Glutamatergic neuron (in vitro differentiated cells): ENCODE measurements at regions not wholly inside any gene's neighbourhood (a gene's known extent, or its start where the extent isn't known, plus 50 kb on each side); places are given as distances from the start of the nearest gene placed in this dataset.

Experiments
- DNase-seq: peaks from one replicate; pipeline ENCODE4 v3.0.0; 2022
- H3K27ac Mint-ChIP-seq: one replicate; pipeline ENCODE4 v1.8.0; 2020; ENCODE audit warnings: mild to moderate bottlenecking, mixed read lengths, inconsistent platforms; ENCODE audit not compliant: unreplicated experiment
- H3K27me3 Mint-ChIP-seq: one replicate; pipeline ENCODE4 v1.8.0; 2020; ENCODE audit warnings: mild to moderate bottlenecking, moderate library complexity, mixed read lengths, inconsistent platforms; ENCODE audit not compliant: unreplicated experiment
- H3K36me3 Mint-ChIP-seq: one replicate; pipeline ENCODE4 v1.8.0; 2020; ENCODE audit warnings: mild to moderate bottlenecking, mixed read lengths, inconsistent platforms; ENCODE audit not compliant: unreplicated experiment
- H3K4me1 Mint-ChIP-seq: one replicate; pipeline ENCODE4 v1.8.0; 2020; ENCODE audit warnings: mild to moderate bottlenecking, low read depth, mixed read lengths, inconsistent platforms; ENCODE audit not compliant: unreplicated experiment
- H3K4me3 Mint-ChIP-seq: one replicate; pipeline ENCODE4 v1.8.0; 2020; ENCODE audit warnings: mild to moderate bottlenecking, mixed read lengths, inconsistent platforms; ENCODE audit not compliant: unreplicated experiment
- H3K9me3 Mint-ChIP-seq: one replicate; pipeline ENCODE4 v1.8.0; 2020; ENCODE audit warnings: mild to moderate bottlenecking, moderate library complexity, mixed read lengths, inconsistent platforms; ENCODE audit not compliant: unreplicated experiment
- TF ChIP-seq, protein P1 (sequence below): fragments of 200-600 bp; sonication (generic); IDR thresholded peaks from one replicate; pipeline ENCODE4 v1.5.0; 2021; ENCODE audit not compliant: partially characterized antibody, unreplicated experiment

DNA sequence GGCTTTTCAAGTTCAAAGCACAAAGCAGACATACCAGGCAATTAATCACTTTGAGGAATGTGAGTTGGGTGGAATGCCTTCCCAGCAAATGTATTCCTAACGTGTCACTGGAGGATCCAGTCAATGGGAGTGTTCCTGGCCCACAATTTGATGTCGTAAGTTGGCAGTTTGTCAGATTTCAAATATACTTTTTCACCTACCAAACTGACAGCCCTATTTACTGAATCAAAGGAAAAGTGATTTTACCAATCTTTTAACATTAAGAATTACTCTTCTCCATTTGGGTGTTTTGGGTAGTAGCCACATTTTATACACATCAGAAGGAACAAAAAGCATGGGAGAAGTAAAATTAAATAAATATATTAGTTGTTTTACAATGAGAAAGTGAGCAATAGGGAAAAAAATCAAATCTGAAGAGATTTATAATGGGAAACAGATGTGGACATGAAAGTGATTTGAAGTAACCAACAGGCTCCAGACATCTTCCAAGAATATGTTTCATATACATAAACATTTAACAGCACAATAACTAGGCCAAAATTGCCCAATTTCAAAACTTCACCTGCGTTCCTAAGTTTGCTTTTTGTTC lies 222.9 kb downstream of the MTERF1 start:
- no peak for DNase-seq
- no peak overlapping the region for H3K4me3 Mint-ChIP-seq
- H3K27me3 Mint-ChIP-seq: no peaks in the 10 kb centered on the region
- H3K36me3 Mint-ChIP-seq: no peaks in the 10 kb centered on the region
- H3K9me3 Mint-ChIP-seq: no peaks in the 10 kb centered on the region
- no peaks in the 10 kb centered on the region for H3K4me1 Mint-ChIP-seq
- H3K27ac Mint-ChIP-seq: no peak overlapping the region
- TF ChIP-seq, protein P1, sequence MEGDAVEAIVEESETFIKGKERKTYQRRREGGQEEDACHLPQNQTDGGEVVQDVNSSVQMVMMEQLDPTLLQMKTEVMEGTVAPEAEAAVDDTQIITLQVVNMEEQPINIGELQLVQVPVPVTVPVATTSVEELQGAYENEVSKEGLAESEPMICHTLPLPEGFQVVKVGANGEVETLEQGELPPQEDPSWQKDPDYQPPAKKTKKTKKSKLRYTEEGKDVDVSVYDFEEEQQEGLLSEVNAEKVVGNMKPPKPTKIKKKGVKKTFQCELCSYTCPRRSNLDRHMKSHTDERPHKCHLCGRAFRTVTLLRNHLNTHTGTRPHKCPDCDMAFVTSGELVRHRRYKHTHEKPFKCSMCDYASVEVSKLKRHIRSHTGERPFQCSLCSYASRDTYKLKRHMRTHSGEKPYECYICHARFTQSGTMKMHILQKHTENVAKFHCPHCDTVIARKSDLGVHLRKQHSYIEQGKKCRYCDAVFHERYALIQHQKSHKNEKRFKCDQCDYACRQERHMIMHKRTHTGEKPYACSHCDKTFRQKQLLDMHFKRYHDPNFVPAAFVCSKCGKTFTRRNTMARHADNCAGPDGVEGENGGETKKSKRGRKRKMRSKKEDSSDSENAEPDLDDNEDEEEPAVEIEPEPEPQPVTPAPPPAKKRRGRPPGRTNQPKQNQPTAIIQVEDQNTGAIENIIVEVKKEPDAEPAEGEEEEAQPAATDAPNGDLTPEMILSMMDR: no peak

DNA sequence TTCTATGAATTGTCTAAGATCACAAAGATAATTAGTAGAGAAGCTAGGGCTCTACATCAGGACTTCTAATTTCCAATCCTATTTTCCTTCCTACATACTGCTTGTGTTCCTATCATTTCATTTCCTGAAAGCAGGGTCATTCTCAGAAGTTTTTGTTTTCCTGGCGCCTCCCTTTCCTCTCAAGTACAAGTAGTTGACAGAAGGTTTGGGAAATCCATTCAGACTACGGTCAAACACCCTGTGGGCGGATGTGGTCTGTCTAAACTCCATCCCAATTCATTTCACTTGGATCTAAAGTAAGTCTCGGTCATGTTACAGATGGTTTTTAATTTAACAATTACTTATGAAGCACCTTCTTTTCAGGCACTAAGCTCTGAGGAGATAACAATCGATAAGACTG lies 221.4 kb downstream of the MTERF1 start:
- DNase-seq: no peak
- Mint-ChIP-seq H3K9me3 (no peaks in the 10 kb centered on the region), H3K4me3 (no peak overlapping the region), H3K36me3 (no peaks in the 10 kb centered on the region), H3K4me1 (no peaks in the 10 kb centered on the region), H3K27me3 (no peaks in the 10 kb centered on the region), H3K27ac (no peak overlapping the region)
- TF ChIP-seq, protein P1: no peak

DNA sequence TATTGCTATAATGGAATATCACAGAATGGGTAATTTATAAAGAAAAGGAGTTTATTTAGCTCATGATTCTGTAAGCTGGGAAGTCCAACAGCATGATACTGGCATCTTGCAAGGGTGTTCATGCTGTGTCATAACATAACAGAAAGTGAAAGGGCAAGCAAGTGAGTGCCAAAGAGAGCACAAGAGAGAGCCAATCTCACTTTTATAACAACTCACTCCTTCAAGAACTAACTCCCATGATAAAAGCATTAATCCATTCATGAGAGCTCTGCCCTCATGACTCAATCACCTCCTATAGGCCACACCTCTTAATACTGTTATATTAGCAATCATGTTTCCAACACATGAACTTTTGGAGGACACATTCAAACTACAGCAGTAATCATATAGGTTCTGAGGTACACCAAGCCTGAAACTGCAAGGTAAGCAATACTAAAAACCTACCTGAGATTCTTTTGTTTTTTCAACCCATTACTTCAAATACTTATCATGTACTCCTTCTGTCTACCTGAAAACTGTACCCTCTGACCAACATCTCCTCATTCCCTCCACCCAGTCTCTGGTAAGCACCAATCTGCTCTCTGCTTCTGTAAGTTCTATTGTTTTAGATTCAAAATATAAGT lies 219.7 kb downstream of the MTERF1 start:
- TF ChIP-seq, protein P1: no peak
- no peak for DNase-seq

DNA sequence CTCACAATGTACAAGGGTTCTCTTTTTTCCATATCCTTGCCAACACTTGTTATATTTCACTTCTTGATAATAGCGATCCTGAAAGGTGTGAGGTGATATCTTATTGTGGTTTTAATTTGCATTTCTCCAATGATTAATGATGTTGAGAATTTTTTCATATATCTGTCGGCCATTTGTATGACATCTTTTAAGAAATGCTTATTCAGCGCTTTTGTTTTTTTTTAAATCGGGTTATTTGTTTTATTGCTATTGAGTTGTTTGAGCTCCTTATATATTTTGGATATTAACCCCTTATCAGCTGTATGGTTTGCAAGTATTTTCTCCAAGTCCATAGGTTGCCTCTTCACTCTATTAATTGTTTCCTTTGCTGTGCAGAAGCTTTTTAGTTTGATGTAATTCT lies 218.8 kb downstream of the MTERF1 start:
- Mint-ChIP-seq H3K4me1 (no peaks in the 10 kb centered on the region), H3K4me3 (no peak overlapping the region), H3K27me3 (no peaks in the 10 kb centered on the region), H3K9me3 (no peaks in the 10 kb centered on the region), H3K36me3 (no peaks in the 10 kb centered on the region), H3K27ac (no peak overlapping the region)
- TF ChIP-seq, protein P1: no peak
- no peak for DNase-seq

More for the DNA sequence above, 219.7 kb downstream of the MTERF1 start:
- Mint-ChIP-seq H3K4me3 (no peak overlapping the region), H3K4me1 (no peaks in the 10 kb centered on the region), H3K36me3 (no peaks in the 10 kb centered on the region), H3K27me3 (no peaks in the 10 kb centered on the region), H3K27ac (no peak overlapping the region), H3K9me3 (no peaks in the 10 kb centered on the region)

DNA sequence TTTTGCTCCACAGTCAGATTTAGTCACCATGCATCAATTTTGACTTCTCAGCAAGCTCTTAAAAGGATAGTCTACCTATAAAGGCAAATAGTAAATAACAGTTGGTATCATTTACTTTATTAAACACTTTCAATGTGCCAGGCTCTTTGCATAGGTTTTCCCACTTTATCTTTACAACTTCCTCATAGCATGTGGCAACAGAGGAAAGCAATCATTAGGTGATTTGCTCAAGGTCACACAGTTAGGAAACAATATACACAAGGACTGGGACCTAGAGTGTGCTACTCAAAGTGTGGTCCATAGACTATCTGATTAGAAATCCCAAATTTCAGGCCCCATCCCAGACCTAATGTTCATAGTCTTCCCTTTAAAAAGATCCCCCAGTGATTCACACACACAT lies 212.3 kb downstream of the MTERF1 start:
- DNase-seq: no peak
- Mint-ChIP-seq H3K4me1 (no peaks in the 10 kb centered on the region), H3K4me3 (no peak overlapping the region), H3K27me3 (no peaks in the 10 kb centered on the region), H3K9me3 (no peaks in the 10 kb centered on the region), H3K27ac (no peak overlapping the region), H3K36me3 (no peaks in the 10 kb centered on the region)
- TF ChIP-seq, protein P1: no peak
